Medulla oblongata (tissue), 1 donor: ENCODE measurements at regions not wholly inside any gene's neighbourhood (a gene's known extent, or its start where the extent isn't known, plus 50 kb on each side); places are given as distances from the start of the nearest gene placed in this dataset.

Experiments used
- DNase-seq: peaks from one replicate; pipeline ENCODE4 v3.0.0-alpha.2; 2015; ENCODE audit errors: extremely low spot score

DNA sequence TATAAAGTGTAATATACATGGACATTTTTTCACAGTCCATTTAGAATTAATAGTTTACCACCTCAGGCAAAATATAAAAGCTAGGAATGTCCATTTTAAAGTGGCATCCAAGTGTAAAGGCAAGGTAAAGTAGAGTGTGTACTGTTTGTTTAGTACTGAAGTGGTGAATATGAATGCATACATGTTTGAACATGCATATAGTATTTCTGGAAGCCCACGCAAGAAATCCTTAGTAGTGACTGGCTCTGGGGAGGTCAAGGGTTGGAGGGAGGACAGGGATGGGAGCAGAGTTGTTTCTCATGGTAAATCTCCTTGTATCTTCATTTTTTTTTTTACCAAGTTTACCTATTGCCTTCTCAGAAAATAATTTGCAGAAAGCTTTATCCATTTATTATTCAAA, 129.2 kb downstream of the UNC5CL start:
- DNase-seq, result no peak

DNA sequence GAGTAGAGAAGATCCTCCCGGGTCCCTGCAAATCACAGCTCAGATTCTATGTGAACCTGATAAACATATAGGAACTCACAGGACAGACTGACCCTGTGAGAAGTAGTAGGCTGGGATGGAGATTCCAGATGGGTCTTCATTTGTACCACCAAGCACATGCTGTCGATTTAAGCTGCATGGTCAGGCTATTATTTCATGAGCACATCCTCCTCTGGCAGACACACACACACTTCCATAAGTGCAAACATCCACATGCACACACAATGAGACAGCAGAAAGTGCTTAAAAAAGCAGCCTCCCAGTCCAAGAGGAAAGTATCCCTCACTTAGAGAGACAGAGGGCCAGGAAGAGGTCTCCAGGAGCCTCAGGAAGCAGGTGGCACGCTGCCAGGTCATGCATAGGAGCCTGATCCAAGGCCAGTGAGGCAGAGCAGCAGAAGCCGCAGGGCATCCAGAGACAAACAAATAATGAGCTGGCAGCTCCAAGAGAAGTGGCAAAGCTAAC, 131.8 kb downstream of the UNC5CL start:
- no peak for DNase-seq

DNA sequence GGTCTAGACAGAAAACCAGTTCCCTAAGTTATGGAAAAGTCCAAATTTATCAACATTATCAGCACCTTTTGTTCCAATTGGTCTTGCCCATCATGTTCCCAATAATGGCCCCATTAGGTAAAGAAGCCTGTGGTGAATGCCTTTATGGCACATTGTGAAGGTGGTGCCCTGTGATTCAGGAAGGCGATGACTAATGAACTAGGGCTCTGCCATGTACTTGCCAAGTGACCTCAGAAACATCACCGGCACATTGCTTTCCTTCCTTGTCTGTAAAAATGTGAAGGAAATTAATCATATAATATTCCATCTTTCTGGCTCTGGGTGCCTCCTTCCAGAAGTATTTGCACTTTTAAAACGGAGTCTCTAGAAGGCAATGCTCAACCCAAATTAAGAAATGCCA, 132.3 kb downstream of the UNC5CL start:
- no peak for DNase-seq

DNA sequence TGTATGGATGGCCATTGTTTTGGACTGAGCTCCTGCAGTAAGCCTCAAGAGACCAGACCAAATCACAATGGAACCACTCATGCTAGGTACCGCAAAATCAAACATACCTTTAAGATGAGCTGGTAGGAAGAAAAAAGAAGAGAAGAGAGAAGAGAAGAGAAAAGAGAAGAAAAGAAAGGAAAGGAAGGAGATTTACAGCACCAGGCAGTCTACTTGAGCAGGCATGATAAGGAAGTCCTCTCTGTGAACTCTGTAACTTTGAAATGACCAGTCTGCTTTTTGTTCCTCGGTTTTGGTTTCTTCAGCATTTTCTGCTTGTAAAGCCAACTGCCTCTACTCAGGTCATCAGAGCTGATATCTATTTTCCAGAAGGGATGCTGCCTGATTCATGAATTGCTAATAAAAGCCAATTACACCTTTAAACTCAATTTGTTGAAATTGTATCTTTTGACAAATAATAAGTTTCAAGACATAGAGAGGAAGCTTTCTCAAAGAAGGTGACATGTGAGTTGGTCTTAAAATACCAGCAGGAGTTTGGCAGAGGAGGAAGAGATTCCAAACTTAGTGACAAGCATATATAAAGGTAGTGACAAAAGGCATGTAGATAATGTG, 134.3 kb downstream of the UNC5CL start:
- no peak for DNase-seq

DNA sequence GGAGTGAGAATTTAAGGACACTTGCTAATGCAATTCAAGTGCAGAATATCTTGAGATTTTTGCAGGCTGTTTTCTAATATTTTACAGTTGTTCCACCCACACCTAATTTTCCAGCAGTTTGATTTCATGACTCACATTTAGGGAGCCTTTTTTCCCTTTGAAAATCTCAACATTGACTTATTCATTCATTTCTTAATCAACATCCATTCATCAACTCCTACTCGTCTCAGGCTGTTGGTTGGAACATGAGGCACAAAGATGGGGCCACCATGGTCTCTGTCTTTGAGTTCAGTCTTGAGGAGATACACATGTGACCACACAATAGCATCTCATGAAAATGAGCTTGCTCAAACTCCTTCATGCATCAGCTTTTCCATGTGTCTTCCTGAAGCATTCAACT, 135.6 kb downstream of the UNC5CL start:
- DNase-seq, result no peak

DNA sequence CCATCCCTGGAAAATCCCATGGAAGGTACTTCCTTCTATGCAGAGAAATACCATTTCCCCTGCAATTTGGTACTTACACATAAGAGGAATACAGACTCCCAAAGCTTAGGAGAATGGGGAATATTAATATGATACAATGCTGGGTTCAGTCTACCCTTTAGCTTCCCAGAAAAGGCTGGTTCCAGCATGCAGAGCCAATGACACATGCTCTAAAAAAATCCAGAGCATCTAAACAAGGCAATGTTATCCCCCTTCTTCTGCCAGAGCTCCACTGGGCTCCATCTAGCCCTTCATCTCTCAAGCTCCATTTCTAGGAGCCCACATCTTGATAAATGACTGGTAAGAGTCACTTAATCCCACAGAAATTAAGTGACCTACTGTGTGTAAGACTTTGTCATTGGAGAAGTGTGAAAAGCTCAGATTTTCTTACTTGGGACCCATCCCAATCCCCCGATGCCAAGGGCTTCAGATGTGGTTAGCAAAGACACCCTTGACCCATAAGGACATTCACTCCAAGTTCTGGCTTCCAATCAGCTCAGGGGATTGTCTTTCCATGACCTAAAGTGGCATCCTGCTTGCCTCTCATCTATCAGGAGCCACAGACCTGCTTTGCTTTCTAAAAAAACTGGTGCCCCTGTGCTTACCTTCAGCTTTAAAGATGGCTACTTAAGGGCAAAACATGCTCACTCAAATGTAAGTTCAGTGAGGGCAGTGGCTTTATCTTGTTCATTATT, 137.5 kb downstream of the UNC5CL start:
- DNase-seq, result no peak

DNA sequence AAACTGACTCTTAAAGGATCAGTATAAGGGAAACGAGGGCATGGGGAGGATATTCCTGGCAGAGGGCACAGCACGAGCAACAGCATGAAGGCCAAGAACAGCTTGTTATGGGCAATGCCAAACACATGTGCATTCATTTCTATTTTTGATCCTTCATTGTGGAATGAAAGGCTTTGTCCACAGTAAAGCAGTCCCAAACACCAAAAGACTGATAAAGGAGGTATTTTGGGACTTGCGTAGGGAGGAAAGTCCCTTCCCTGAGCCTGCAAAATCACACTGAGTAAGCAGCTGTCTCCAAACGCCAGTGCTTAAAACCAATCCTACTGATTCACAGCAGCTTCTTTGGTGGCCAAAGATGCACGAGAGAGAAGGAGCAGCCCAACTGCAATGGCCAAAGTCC, 138.2 kb downstream of the UNC5CL start:
- no peak for DNase-seq

DNA sequence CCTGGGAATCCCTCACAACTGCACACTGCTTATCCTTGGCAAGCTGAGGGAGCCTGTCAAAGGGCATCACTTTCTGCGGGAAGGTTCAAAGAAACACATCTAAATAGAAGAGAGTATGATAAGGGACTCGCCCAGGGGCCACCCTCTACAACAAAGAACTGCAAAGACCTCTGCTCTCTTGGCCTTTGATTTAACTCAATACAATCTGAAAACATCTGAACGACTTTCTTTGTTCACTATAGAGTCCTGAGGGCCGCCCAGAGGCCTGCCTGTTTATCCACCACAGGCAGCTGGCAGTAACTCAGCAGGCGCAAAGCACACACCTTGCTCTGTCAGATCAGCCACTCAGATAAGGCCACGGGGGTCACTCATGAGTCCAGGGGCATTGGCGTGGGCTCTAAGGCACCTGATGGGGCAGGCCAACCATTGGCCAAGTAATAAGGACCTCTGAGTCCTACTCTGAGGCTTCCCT, 139.3 kb downstream of the UNC5CL start:
- DNase-seq, result no peak

DNA sequence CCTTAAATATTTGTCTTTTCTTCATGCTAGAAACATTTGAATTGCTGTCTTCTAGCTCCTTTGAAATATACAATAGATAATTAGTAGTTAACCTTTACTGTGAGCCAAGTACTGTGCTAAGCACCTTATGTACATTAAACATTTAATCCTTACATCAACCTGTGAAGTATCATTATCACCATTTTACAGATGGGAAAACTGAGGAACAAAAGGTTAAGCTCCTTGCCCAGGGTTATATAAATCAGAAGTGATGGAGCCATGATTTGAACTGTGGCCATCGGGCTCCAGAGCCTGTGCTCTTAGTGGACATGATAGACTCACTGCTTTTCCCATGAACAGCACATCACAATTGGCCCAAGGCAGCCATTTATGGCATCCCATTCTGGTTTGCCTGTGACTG, 140.9 kb downstream of the UNC5CL start:
- DNase-seq, result no peak

DNA sequence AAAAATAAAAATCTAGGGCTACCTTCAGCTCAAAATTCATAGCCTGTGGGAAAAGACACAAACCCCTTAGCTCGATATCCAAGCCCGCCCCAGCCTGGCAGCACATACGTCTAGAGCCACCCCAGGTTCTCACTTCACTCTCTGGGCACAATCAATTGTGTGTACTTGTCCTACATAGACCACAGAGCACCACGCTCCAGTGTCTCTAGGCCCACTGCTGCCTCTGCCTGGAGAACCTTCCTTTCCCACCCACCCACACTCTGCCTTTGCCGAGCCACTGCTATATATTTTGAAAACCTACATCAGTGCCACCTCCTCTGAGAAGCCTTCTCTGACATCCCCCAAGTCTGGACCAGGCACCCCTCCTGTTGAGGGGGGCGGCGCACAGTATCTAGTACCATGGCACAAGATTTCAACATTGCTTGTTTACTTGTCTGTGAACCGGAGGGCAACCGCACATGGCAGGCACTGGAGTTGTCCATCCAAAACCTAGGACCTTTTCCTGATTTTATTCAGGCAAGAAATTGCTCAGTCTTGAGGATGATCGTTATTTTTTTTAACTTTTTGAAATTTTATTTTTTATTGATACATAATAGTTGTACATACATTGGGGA, 141.5 kb downstream of the UNC5CL start:
- no peak for DNase-seq

DNA sequence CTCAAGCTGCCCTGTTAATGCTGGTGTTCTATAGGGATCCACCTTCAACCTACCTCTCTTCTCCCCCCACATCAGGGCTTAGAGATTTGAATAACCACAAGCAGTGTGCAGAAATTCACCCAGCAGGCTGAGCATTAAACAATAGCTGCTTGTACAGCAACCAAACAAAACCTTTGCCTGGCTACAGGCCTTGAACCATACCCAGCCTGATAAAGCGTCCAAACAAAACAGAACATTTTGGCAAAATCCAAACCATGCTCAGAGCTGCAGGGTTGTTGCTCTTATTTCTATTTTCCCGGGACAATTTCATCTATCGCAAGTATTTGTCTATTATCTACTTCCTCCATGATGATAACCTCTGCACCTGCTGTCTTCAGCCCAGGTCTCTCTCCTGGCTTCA, 142.3 kb downstream of the UNC5CL start:
- peak; percentile 45 for DNase-seq

DNA sequence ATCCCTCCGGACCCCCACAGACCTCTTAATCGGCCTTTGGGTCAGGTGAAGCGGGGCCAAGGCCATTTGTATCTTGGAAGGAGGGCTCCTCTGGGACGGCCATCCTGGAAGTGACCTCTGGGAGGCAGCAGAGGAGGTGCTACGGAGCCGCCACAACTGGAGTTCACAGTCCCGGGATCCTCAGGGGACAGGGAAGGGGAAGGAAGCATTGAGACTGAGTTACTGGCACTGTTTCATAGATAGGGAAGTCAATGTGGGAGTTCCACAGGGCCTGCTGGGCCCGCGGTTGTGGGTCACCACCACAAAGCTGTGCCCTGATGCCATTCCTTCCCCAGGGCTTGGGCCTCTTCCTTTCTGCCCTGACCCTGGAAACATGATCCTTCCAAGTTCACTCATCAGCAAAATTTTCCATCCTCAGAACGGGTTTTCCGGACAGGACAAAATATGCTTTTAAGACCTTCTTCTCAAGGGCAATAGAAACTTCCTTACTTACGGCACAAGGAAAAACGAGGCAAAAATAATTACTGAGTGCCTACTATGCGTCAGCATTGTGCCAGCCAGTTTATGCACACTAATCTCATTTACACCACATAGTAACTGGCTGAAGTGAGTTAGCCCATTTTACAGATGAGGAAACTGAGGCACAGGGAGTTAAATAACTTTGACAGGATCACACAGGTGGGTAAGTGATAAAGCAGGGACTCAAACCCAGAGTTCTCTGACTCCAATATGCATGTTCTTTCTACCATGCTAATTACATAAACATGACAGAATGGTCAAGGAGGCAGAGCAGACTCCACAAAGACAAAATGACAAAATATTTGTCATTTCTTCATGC, 143.8 kb downstream of the UNC5CL start:
- peak; percentile 54 for DNase-seq

DNA sequence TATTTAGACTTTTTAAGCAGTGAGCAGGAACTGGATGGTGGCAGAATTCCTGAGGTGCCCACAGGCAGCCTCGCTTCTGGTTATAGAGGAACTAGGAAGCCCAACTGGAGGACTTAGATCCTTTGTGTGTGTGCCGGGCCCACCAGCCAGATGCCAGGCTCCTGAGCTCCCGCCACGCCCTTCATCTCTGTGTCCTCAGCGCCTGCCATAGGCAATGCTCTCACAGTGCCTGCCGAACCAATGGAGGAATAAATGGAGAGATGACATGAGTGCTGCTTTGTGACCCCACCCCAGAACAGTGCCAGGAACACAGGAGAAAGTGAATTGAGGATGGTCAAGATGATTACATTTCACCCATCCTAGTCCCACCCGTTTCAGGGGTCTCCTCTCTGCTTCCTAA, 146.0 kb downstream of the UNC5CL start:
- DNase-seq, result no peak

DNA sequence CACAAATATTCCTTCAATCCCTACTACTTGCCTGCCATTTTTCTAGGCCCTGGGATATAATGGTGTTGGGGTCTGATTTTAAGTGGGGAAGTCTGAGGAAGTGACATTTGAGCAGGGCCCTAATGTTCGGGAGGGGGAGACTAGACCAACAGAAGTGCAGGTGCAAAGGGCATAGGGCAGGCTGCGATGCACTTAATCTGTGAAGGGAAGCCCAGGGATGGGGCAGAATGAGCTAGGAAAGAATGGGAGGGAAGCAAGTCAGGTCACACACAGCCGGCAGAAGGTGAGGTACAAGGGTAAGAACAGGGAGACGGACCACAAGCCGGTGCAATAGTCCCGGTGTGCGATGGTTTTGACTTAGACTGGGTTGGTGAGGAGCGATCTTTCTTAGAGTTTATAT, 146.8 kb downstream of the UNC5CL start:
- DNase-seq, result no peak

DNA sequence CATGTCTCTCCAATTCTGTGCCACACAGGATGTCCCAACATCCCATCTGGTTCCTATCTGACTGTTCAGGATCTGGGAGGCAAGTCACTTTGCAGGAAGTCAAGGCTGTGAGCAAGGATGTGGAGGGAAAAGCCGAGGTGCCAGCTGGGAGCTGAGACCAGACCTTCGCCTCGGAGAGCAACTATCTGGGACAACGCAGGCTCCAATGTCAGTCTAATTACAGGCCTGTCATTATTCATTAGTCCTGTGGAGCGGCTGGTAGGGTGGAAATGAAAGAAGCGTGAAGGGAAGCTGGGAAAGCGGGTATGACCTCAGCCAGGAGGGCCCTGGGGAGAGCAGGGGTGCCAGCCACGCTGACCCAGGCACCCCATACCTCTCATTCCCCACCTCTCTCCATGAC, 147.3 kb downstream of the UNC5CL start:
- DNase-seq, result no peak

DNA sequence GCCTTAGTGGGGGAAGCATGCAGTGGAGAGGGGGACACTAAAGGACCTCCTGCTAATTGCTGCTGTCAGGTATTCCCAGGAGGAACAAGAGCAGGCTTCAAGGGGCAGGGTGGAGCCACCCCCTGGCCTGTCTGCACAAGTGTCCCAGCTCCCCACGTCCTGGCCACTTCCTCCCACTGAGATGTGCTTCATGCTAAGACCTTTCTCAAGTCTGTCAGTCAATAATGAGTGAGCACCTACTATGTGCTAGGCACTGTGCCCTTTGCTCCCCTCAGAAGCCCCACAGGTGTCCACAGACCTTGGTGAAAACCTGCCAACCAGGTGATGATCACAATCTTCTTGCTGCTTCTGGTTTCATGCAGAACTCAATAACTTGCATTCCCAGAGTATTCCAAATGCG, 147.9 kb downstream of the UNC5CL start:
- DNase-seq, result no peak

DNA sequence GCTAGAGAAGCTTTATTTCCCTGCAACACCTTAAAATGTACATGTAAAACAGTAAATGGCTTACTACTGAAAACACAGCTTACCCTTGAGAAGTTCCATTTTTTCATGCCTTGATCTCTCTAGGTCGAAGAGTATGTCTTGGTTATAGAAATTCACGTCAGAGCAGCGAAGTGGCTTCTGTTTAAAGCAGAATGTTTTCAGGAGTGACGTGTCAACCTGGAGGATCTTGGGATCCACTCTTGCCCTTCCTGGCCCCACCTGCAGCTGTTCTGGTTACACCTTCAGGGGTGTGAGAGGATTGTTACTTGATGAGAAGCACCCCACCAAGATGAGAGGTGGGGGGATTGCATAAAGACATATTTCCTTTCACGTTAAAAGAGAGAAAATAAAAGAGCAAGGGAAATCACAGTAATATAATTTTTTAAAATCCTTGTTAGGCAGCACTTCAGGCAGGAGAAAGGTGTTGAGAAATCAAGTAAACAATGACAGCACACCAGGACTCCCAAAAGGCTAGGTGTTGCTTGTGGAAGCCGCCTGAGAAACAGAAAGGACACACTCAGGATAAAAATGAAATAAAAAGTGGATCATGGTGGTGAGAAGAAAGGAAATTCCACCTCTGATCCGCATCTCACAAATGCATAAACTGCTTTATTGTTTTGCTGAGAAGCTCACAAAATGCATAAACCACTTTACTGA, 149.7 kb downstream of the UNC5CL start:
- no peak for DNase-seq

DNA sequence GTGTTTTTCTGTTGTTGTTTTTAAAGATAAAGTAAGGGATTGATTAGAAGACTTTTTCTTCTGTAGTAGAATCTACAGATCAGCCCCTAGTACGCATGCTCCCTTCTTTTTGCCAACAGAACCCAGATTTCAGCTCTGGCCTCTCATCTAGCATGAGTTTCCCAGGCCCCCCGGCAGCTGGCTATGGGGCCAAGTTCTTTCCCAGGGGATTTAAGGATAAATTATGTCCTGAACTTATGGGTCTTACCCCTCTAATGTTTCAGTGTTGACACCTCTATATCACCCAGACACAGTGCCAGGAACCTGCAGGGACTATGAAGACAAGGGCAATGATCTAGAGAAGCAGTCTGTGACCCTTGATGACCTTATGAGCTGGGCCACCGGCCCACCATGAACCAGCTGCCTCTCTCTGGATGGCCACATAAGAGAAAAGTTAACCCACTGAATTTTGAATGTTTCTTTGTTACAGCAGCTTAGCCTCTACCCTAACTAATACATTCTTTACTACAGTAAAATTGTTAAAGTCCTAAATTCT, 150.5 kb downstream of the UNC5CL start:
- no peak for DNase-seq

DNA sequence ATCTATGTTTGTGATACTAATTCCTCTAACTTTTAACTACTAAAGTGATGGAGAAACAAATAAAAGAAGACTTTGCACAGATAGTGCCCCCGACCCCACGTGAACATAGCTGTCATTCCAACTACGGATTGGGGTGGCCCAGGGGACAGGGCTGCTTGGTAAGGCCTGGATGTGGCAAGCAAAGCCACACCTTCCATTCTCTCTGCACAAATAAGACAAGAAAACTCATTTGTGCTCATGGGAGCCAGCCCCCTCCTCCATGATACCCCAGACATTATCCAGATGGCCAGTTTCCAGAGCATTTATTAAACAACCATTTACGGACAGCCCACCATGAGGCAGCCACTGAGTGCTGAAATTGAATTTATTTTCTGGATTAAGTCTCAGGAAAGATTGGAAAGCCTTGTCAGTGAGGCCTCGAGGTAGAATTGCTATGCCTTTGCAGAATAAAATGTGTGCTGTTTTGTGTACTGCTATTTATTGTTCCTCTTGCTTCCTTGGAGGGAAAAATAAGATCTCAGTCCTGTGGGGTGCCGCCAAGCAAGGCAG, 151.2 kb downstream of the UNC5CL start:
- no peak for DNase-seq

DNA sequence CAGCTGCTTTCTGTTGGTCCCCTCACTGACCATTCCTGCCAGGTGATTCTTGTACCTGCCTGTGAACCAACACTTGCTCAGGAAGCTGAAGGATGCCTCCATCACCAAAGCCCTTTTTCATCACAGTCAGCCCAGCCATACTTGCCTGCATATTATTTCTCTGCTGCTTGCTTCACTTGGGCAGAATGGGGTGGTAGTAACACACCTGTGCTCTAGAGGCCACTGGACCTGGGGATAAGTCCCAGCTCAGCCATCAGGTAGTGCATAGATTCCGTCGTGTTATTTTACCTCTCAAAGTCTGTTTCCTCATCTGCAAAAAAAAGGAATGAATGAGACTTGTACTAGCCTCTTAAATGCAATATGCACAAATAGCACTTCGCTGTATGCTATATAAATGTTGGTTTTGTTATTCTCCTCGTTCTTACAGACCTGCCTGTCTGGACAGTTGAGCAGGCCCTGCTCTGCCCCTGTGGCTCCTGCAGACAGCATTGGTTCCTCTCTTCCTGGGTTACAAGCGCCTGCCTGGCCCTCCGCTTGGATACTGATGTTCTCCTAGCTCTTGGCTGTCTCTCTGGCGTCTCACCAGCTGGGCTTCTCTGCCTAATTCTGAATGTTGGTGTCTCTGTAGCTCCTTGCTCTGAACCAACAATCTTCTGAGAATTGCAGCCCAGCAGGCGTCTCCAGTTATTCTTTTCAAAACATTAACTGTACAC, 151.8 kb downstream of the UNC5CL start:
- DNase-seq, result peak; percentile 24
